GM23338 (cell line): ENCODE measurements at regions not wholly inside any gene's neighbourhood (a gene's known extent, or its start where the extent isn't known, plus 50 kb on each side); places are given as distances from the start of the nearest gene placed in this dataset.

ENCODE experiments used
- ATAC-seq: fragments of 200-7000 bp; cut with Tn5 transposase; 3 replicates; pipeline ENCODE4 v1.9.1; 2020
- DNase-seq: peaks from one replicate; pipeline ENCODE4 v3.0.0-alpha.2; 2015; ENCODE audit warnings: low spot score
- H2AFZ ChIP-seq: fragments of 200-600 bp; sonication (generic); 2 replicates; pipeline ENCODE4 v1.8.0; 2016; ENCODE audit warnings: antibody characterized with exemption, mild to moderate bottlenecking, moderate library complexity
- H3F3A ChIP-seq: fragments of 200-600 bp; sonication (generic); replicated peaks from 2 replicates; pipeline ENCODE4 v1.8.0; 2017; ENCODE audit warnings: antibody characterized with exemption, mixed run types, low read depth
- H3K27ac ChIP-seq: fragments of 200-600 bp; sonication (generic); 2 replicates; pipeline ENCODE4 v1.6.1; 2016; ENCODE audit warnings: low read depth
- H3K27me3 ChIP-seq: fragments of 200-600 bp; sonication (generic); 2 replicates; pipeline ENCODE4 v1.8.0; 2016; ENCODE audit warnings: mild to moderate bottlenecking, mixed run types, moderate library complexity; ENCODE audit not compliant: insufficient read depth
- H3K36me3 ChIP-seq: fragments of 200-600 bp; sonication (generic); 2 replicates; pipeline ENCODE4 v1.8.0; 2016; ENCODE audit warnings: mild to moderate bottlenecking; ENCODE audit not compliant: insufficient read depth
- H3K4me1 ChIP-seq: fragments of 200-600 bp; sonication (generic); 2 replicates; pipeline ENCODE4 v1.8.0; 2016; ENCODE audit warnings: mild to moderate bottlenecking, moderate library complexity; ENCODE audit not compliant: insufficient read depth
- H3K4me2 ChIP-seq: fragments of 200-600 bp; sonication (generic); 2 replicates; pipeline ENCODE4 v1.7.1; 2017; ENCODE audit warnings: mixed run types
- H3K4me3 ChIP-seq: fragments of 200-600 bp; sonication (generic); 2 replicates; pipeline ENCODE4 v1.6.1; 2016; ENCODE audit warnings: mixed run types
- H3K79me2 ChIP-seq: fragments of 200-600 bp; sonication (generic); replicated peaks from 2 replicates; pipeline ENCODE4 v1.8.0; 2017; ENCODE audit warnings: mild to moderate bottlenecking; ENCODE audit not compliant: insufficient read depth
- H3K9me2 ChIP-seq: fragments of 200-600 bp; sonication (generic); 2 replicates; pipeline ENCODE4 v1.8.0; 2017; ENCODE audit not compliant: insufficient read depth
- H4K20me1 ChIP-seq: fragments of 200-600 bp; sonication (generic); replicated peaks from 2 replicates; pipeline ENCODE4 v1.8.0; 2017; ENCODE audit warnings: mild to moderate bottlenecking; ENCODE audit not compliant: insufficient read depth
- H3K27ac Mint-ChIP-seq: 2 replicates; pipeline ENCODE4 v1.8.0; 2020; ENCODE audit warnings: inconsistent platforms, mild to moderate bottlenecking, moderate library complexity, mixed read lengths
- H3K27me3 Mint-ChIP-seq: 3 replicates; pipeline ENCODE4 v1.8.0; 2022; ENCODE audit warnings: low read depth, mild to moderate bottlenecking, moderate library complexity, mixed read lengths, inconsistent platforms; ENCODE audit not compliant: insufficient read depth, poor library complexity
- H3K36me3 Mint-ChIP-seq: 3 replicates; pipeline ENCODE4 v1.8.0; 2021; ENCODE audit warnings: low read depth, mild to moderate bottlenecking, inconsistent platforms, moderate library complexity, mixed read lengths
- H3K4me1 Mint-ChIP-seq: 3 replicates; pipeline ENCODE4 v1.8.0; 2020; ENCODE audit warnings: mild to moderate bottlenecking, inconsistent platforms, mixed read lengths
- H3K4me3 Mint-ChIP-seq: 3 replicates; pipeline ENCODE4 v1.8.0; 2021; ENCODE audit warnings: moderate library complexity, mild to moderate bottlenecking, inconsistent platforms, mixed read lengths
- H3K9me3 Mint-ChIP-seq: 3 replicates; pipeline ENCODE4 v1.8.0; 2020; ENCODE audit warnings: moderate library complexity, mild to moderate bottlenecking, inconsistent platforms, mixed read lengths
- CREB1 ChIP-seq: fragments of 250-450 bp; sonication (Bioruptor Pico); IDR thresholded peaks from 2 replicates; pipeline ENCODE4 v1.5.0; 2020; ENCODE audit warnings: low read depth, mild to moderate bottlenecking, moderate library complexity
- STAT1 ChIP-seq: IDR thresholded peaks from one replicate; pipeline ENCODE4 v1.6.1; 2016; ENCODE audit warnings: antibody characterized with exemption; ENCODE audit not compliant: unreplicated experiment
- ZNF114 ChIP-seq: fragments of 250-450 bp; sonication (Bioruptor Pico); IDR thresholded peaks from 2 replicates; pipeline ENCODE4 v1.5.0; 2020; ENCODE audit warnings: mild to moderate bottlenecking, moderate library complexity
- ZNF331 ChIP-seq: fragments of 250-450 bp; sonication (Bioruptor Pico); IDR thresholded peaks from 2 replicates; pipeline ENCODE4 v1.5.0; 2020; ENCODE audit warnings: low read depth, mild to moderate bottlenecking, moderate library complexity
- TF ChIP-seq, protein P1 (sequence below): fragments of 250-450 bp; sonication (Bioruptor Pico); IDR thresholded peaks from 2 replicates; pipeline ENCODE4 v1.5.0; 2020; ENCODE audit warnings: mild to moderate bottlenecking, moderate library complexity
- TF ChIP-seq, protein P2 (sequence below): IDR thresholded peaks from 2 replicates; pipeline ENCODE4 v1.6.1; 2016; ENCODE audit warnings: antibody characterized with exemption
- TF ChIP-seq, protein P3 (sequence below), 2 experiments: fragments of 200-600 bp in 1 of 2; sonication (generic) in 1 of 2; conservative IDR thresholded peaks; 2 replicates each; pipeline versions ENCODE4 v1.5.1 to v1.6.1; 2016 to 2017; ENCODE audit warnings: antibody characterized with exemption in 2 of 2, low read depth in 2 of 2, mild to moderate bottlenecking in 2 of 2, moderate library complexity in 1 of 2

DNA sequence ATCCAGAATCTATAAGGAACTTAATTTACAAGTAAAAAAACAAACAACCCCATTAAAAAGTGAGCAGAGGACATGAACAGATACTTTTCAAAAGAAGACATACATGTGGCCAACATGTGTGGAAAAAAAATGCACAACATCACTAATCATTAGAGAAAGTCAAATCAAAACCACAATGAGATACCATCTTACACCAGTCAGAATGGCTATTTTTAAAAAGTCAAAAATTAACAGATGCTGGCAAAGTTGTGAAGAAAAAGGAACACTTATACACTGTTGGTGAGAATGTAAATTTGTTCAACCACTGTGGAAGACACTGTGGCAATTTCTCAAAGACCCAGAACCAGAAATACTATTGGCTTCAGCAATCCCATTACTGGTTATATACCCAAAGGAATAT lies 830.0 kb upstream of the ALCAM start (continued):
- TF ChIP-seq, protein P1, sequence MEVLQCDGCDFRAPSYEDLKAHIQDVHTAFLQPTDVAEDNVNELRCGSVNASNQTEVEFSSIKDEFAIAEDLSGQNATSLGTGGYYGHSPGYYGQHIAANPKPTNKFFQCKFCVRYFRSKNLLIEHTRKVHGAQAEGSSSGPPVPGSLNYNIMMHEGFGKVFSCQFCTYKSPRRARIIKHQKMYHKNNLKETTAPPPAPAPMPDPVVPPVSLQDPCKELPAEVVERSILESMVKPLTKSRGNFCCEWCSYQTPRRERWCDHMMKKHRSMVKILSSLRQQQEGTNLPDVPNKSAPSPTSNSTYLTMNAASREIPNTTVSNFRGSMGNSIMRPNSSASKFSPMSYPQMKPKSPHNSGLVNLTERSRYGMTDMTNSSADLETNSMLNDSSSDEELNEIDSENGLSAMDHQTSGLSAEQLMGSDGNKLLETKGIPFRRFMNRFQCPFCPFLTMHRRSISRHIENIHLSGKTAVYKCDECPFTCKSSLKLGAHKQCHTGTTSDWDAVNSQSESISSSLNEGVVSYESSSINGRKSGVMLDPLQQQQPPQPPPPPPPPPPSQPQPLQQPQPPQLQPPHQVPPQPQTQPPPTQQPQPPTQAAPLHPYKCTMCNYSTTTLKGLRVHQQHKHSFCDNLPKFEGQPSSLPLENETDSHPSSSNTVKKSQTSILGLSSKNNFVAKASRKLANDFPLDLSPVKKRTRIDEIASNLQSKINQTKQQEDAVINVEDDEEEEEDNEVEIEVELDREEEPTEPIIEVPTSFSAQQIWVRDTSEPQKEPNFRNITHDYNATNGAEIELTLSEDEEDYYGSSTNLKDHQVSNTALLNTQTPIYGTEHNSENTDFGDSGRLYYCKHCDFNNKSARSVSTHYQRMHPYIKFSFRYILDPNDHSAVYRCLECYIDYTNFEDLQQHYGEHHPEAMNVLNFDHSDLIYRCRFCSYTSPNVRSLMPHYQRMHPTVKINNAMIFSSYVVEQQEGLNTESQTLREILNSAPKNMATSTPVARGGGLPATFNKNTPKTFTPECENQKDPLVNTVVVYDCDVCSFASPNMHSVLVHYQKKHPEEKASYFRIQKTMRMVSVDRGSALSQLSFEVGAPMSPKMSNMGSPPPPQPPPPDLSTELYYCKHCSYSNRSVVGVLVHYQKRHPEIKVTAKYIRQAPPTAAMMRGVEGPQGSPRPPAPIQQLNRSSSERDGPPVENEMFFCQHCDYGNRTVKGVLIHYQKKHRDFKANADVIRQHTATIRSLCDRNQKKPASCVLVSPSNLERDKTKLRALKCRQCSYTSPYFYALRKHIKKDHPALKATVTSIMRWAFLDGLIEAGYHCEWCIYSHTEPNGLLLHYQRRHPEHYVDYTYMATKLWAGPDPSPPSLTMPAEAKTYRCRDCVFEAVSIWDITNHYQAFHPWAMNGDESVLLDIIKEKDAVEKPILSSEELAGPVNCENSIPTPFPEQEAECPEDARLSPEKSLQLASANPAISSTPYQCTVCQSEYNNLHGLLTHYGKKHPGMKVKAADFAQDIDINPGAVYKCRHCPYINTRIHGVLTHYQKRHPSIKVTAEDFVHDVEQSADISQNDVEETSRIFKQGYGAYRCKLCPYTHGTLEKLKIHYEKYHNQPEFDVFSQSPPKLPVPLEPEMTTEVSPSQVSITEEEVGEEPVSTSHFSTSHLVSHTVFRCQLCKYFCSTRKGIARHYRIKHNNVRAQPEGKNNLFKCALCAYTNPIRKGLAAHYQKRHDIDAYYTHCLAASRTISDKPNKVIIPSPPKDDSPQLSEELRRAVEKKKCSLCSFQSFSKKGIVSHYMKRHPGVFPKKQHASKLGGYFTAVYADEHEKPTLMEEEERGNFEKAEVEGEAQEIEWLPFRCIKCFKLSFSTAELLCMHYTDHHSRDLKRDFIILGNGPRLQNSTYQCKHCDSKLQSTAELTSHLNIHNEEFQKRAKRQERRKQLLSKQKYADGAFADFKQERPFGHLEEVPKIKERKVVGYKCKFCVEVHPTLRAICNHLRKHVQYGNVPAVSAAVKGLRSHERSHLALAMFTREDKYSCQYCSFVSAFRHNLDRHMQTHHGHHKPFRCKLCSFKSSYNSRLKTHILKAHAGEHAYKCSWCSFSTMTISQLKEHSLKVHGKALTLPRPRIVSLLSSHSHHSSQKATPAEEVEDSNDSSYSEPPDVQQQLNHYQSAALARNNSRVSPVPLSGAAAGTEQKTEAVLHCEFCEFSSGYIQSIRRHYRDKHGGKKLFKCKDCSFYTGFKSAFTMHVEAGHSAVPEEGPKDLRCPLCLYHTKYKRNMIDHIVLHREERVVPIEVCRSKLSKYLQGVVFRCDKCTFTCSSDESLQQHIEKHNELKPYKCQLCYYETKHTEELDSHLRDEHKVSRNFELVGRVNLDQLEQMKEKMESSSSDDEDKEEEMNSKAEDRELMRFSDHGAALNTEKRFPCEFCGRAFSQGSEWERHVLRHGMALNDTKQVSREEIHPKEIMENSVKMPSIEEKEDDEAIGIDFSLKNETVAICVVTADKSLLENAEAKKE (CRISPR knock-in tag): no peak

DNA sequence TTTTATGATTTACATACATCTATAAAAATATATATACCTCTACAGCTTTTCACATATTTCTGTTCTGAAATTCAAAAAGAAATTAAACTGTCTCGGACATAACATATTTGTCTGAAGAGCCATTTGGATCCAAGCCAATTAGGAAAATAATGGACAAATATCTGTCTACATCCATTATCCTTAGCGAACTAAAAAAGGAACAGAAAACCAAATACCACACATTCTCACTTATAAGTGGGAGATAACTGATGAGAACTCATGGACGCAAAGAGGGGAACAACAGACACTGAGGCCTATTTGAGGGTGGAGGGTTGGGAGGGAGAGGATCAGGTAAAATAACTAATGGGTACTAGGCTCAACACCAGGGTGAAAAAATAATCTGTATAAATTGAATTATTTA lies 829.4 kb upstream of the ALCAM start:
- Histone ChIP-seq H3K4me2 (no peak overlapping the region), H3K27ac (no peak overlapping the region), H3K27me3 (no peaks in the 10 kb centered on the region), H3K4me1 (no peaks in the 10 kb centered on the region), H3F3A (no peaks in the 10 kb centered on the region), H3K9me2 (no peaks in the 10 kb centered on the region), H2AFZ (no peak overlapping the region), H4K20me1 (no peaks in the 10 kb centered on the region), H3K4me3 (no peak overlapping the region), H3K36me3 (no peaks in the 10 kb centered on the region), H3K79me2 (no peaks in the 10 kb centered on the region)
- Mint-ChIP-seq H3K27ac (no peak overlapping the region), H3K9me3 (peaks cover 18% of the 10 kb centered on the region), H3K4me1 (no peaks in the 10 kb centered on the region), H3K36me3 (peaks cover 4% of the 10 kb centered on the region; the same call in 1 of the 3 replicates), H3K4me3 (no peak overlapping the region), H3K27me3 (peaks cover 2% of the 10 kb centered on the region)
- DNase-seq (no peak), ATAC-seq (no peak)
- TF ChIP-seq, protein P2, sequence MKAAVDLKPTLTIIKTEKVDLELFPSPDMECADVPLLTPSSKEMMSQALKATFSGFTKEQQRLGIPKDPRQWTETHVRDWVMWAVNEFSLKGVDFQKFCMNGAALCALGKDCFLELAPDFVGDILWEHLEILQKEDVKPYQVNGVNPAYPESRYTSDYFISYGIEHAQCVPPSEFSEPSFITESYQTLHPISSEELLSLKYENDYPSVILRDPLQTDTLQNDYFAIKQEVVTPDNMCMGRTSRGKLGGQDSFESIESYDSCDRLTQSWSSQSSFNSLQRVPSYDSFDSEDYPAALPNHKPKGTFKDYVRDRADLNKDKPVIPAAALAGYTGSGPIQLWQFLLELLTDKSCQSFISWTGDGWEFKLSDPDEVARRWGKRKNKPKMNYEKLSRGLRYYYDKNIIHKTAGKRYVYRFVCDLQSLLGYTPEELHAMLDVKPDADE: no peak
- no peak for TF ChIP-seq ZNF114
- no peak for TF ChIP-seq STAT1
- TF ChIP-seq, protein P3, sequence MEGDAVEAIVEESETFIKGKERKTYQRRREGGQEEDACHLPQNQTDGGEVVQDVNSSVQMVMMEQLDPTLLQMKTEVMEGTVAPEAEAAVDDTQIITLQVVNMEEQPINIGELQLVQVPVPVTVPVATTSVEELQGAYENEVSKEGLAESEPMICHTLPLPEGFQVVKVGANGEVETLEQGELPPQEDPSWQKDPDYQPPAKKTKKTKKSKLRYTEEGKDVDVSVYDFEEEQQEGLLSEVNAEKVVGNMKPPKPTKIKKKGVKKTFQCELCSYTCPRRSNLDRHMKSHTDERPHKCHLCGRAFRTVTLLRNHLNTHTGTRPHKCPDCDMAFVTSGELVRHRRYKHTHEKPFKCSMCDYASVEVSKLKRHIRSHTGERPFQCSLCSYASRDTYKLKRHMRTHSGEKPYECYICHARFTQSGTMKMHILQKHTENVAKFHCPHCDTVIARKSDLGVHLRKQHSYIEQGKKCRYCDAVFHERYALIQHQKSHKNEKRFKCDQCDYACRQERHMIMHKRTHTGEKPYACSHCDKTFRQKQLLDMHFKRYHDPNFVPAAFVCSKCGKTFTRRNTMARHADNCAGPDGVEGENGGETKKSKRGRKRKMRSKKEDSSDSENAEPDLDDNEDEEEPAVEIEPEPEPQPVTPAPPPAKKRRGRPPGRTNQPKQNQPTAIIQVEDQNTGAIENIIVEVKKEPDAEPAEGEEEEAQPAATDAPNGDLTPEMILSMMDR (conservative IDR thresholded peaks at IDR 0.05; ENCODE audit: low read depth in 2 of 2): no peak
- TF ChIP-seq, protein P1 (CRISPR knock-in tag): no peak
- no peak for TF ChIP-seq ZNF331 (CRISPR knock-in tag)
- TF ChIP-seq CREB1 (CRISPR knock-in tag): no peak
